ENCODE measurements at regions not wholly inside any gene's neighbourhood (a gene's known extent, or its start where the extent isn't known, plus 50 kb on each side); places are given as distances from the start of the nearest gene placed in this dataset.

DNA sequence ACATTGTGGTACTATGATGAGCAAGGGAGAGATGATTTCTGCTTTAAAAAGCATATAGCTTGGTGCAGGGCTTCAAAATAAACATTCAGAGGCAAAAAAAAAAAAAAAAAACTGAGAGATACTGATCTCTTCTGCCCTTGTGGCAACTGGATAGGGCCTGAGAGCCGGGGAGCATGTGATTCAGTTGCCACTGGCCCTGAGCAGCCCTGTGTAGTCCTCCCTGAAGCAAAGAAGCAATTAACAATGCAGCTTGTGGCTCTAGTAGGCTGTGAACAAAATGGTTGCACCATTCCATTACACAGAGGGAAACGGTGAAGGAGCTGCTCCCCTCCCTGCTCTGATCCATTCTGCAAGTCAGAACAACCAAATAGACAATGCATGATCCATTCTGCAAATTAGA lies 347.5 kb upstream of the DAB2 start:
- no peak overlapping the region for H3K4me2 ChIP-seq (ENCODE audit: low read length)
- H3K4me3 ChIP-seq (ENCODE audit: low read length): no peak overlapping the region
- H3K9ac ChIP-seq (ENCODE audit: low read length): no peak overlapping the region
- H3K79me2 ChIP-seq (ENCODE audit: low read length): no peaks in the 10 kb centered on the region
- H3K27ac ChIP-seq (ENCODE audit: low read length): no peak overlapping the region
- H3K9me3 ChIP-seq (ENCODE audit: insufficient read depth, low read length): no peaks in the 10 kb centered on the region
- H4K20me1 ChIP-seq (ENCODE audit: insufficient read depth, low read length): no peaks in the 10 kb centered on the region
- no peaks in the 10 kb centered on the region for H3K27me3 ChIP-seq (ENCODE audit: low read depth, low read length)
- TF ChIP-seq, protein P1, sequence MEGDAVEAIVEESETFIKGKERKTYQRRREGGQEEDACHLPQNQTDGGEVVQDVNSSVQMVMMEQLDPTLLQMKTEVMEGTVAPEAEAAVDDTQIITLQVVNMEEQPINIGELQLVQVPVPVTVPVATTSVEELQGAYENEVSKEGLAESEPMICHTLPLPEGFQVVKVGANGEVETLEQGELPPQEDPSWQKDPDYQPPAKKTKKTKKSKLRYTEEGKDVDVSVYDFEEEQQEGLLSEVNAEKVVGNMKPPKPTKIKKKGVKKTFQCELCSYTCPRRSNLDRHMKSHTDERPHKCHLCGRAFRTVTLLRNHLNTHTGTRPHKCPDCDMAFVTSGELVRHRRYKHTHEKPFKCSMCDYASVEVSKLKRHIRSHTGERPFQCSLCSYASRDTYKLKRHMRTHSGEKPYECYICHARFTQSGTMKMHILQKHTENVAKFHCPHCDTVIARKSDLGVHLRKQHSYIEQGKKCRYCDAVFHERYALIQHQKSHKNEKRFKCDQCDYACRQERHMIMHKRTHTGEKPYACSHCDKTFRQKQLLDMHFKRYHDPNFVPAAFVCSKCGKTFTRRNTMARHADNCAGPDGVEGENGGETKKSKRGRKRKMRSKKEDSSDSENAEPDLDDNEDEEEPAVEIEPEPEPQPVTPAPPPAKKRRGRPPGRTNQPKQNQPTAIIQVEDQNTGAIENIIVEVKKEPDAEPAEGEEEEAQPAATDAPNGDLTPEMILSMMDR (IDR thresholded peaks at IDR 0.05; ENCODE audit: low read depth, low read length): no peak
- TF ChIP-seq EZH2phosphoT487 (IDR thresholded peaks at IDR 0.05; ENCODE audit: low read depth): no peak
- no peaks in the 10 kb centered on the region for H3K4me1 ChIP-seq (ENCODE audit: low read length)
- no peaks in the 10 kb centered on the region for H3K36me3 ChIP-seq (replicated peaks; ENCODE audit: low read depth, low read length)
- H2AFZ ChIP-seq (ENCODE audit: low read depth, low read length): no peak overlapping the region

- Histone ChIP-seq H3K4me2 (ENCODE audit: low read length) (no peak overlapping the region), H3K4me3 (ENCODE audit: low read length) (no peak overlapping the region), H3K4me1 (ENCODE audit: low read length) (no peaks in the 10 kb centered on the region), H3K27ac (ENCODE audit: low read length) (no peak overlapping the region), H3K36me3 (replicated peaks; ENCODE audit: low read depth, low read length) (no peaks in the 10 kb centered on the region), H2AFZ (ENCODE audit: low read depth, low read length) (no peak overlapping the region), H3K27me3 (ENCODE audit: low read depth, low read length) (no peaks in the 10 kb centered on the region), H3K9me3 (ENCODE audit: insufficient read depth, low read length) (no peaks in the 10 kb centered on the region), H3K9ac (ENCODE audit: low read length) (no peak overlapping the region), H4K20me1 (ENCODE audit: insufficient read depth, low read length) (no peaks in the 10 kb centered on the region), H3K79me2 (ENCODE audit: low read length) (no peaks in the 10 kb centered on the region)
- TF ChIP-seq, protein P1 (IDR thresholded peaks at IDR 0.05; ENCODE audit: low read depth, low read length): no peak
- no peak for TF ChIP-seq EZH2phosphoT487 (IDR thresholded peaks at IDR 0.05; ENCODE audit: low read depth)
Measured at GRCh38 chr5:39767916-39768315, 343.1 kb upstream of the DAB2 start.

- no peak overlapping the region for H3K4me3 ChIP-seq (ENCODE audit: low read length)
- H4K20me1 ChIP-seq (ENCODE audit: insufficient read depth, low read length): no peaks in the 10 kb centered on the region
- no peaks in the 10 kb centered on the region for H3K79me2 ChIP-seq (ENCODE audit: low read length)
- H3K4me2 ChIP-seq (ENCODE audit: low read length): no peak overlapping the region
- H2AFZ ChIP-seq (ENCODE audit: low read depth, low read length): no peak overlapping the region
- H3K27me3 ChIP-seq (ENCODE audit: low read depth, low read length): no peaks in the 10 kb centered on the region
- no peaks in the 10 kb centered on the region for H3K36me3 ChIP-seq (replicated peaks; ENCODE audit: low read depth, low read length)
- H3K9me3 ChIP-seq (ENCODE audit: insufficient read depth, low read length): no peaks in the 10 kb centered on the region
- no peak for TF ChIP-seq EZH2phosphoT487 (IDR thresholded peaks at IDR 0.05; ENCODE audit: low read depth)
- TF ChIP-seq, protein P1 (IDR thresholded peaks at IDR 0.05; ENCODE audit: low read depth, low read length): no peak
- H3K9ac ChIP-seq (ENCODE audit: low read length): no peak overlapping the region
- H3K27ac ChIP-seq (ENCODE audit: low read length): no peak overlapping the region
- H3K4me1 ChIP-seq (ENCODE audit: low read length): peaks cover under 1% of the 10 kb centered on the region
Measured at GRCh38 chr5:39765366-39765765, 340.6 kb upstream of the DAB2 start.

GRCh38 chr5:39762761-39763160 lies 338.0 kb upstream of the DAB2 start:
- TF ChIP-seq, protein P1 (IDR thresholded peaks at IDR 0.05; ENCODE audit: low read depth, low read length): no peak
- no peak for TF ChIP-seq EZH2phosphoT487 (IDR thresholded peaks at IDR 0.05; ENCODE audit: low read depth)
- H3K9me3 ChIP-seq (ENCODE audit: insufficient read depth, low read length): no peaks in the 10 kb centered on the region

More at GRCh38 chr5:39762761-39763160, 338.0 kb upstream of the DAB2 start:
- no peak overlapping the region for H3K27ac ChIP-seq (ENCODE audit: low read length)
- peaks cover 14% of the 10 kb centered on the region for H3K4me1 ChIP-seq (ENCODE audit: low read length)
- H3K4me3 ChIP-seq (ENCODE audit: low read length): no peak overlapping the region
- no peaks in the 10 kb centered on the region for H3K27me3 ChIP-seq (ENCODE audit: low read depth, low read length)
- H3K9ac ChIP-seq (ENCODE audit: low read length): no peak overlapping the region
- no peak overlapping the region for H2AFZ ChIP-seq (ENCODE audit: low read depth, low read length)
- H4K20me1 ChIP-seq (ENCODE audit: insufficient read depth, low read length): no peaks in the 10 kb centered on the region
- no peak overlapping the region for H3K4me2 ChIP-seq (ENCODE audit: low read length)
- H3K36me3 ChIP-seq (replicated peaks; ENCODE audit: low read depth, low read length): no peaks in the 10 kb centered on the region
- no peaks in the 10 kb centered on the region for H3K79me2 ChIP-seq (ENCODE audit: low read length)

Measured in OCI-LY3 (cell line).